Muscle of back (tissue), 3 donors: ENCODE measurements at regions not wholly inside any gene's neighbourhood (a gene's known extent, or its start where the extent isn't known, plus 50 kb on each side); places are given as distances from the start of the nearest gene placed in this dataset.
A peak's percentile ranks its signal among the peaks of the same experiment; 100 is the strongest.

Experiments
- DNase-seq, 3 donors: peaks; one replicate each; pipeline versions ENCODE4 v3.0.0 to v3.0.0-alpha.2; 2013

DNA sequence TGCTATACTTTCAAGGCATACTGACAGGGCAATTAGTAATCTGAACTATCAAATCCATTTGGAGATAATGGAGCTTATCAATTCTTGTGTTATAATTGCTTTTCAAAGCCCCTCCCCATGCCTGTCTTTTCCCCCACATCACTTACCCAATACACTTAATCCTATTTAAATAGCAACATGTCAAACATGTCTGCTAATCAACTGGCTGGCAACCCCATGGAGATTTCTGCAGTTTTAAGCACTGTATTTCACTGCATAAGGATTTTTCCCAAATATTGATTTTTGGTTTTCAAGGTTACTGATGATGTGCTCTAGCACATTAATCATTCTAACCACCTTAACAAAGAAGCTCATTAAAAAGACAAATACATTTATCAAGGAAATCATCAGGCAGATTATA is 800.3 kb downstream of the PLA2G4A start:
- no peak for DNase-seq

DNA sequence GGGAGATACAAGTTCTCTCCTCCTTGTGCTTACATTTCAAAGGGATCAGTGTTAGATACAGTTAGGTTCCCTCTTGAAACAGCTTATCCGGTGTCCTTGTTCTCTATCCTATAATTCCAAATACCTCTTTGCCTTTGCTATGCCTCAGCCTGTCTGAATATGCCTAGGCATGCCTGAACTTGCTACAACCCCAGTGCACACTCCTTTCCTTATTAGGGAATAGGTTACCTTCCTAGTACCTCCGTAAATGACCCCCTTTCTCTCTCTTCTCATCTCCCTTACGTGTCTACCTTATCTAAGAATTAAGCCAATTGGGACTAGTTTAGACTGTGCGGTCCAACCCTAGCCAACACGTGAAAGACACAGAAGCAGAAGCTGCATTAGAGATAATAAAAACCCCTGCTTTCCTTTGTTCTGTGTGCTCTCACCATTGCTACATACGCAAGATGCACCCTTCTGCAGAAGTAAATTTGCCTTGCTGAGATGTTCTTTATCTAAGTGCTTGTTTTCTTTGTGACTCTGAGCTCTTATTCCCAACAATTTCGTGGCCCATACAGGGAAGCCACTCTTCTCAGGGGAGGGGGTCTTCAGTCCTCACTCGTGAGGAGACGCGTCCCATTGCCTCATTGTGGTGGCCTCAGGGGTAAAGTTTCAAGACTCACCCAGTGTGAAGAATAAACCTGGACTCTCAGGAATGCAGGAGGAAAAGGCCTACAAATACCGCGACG is 802.1 kb downstream of the PLA2G4A start:
- DNase-seq, result no peak

DNA sequence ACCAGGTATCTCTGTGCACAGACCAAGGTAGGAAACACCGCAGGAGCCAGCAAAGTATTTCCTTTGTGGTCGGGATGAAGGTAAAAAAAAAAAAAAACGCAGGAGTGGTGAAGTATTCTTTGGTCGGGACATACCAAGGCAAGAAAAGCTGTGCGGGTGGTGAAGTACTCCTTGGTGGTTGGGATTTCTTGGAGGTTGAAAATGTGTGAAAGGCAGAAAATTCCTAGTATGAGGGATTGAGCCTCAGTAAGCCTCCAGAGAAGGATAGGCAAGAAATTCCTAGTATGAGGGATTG is 802.6 kb downstream of the PLA2G4A start:
- no peak for DNase-seq

- no peak for DNase-seq
Measured at GRCh38 chr1:187631984-187632383, 803.2 kb downstream of the PLA2G4A start.

DNA sequence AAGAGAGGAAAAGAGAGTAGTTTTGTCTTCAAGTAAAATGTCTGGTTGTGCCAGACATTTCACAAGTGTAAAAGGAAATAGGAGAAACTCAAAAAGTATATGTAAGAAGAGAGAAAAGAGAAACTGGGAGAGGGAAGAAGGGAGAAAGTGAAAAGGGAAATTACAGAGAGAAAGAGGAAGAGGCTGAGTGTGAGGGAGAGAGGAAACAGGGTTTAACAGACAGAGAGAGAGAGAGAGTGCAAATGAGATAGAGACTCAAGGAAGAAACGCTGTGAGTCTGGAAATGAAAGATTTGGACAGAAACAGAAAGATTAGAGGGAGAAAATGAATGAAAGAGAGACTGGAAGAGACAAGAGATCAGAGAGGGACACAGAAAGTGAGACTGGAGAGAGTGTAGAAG is 806.2 kb downstream of the PLA2G4A start:
- no peak for DNase-seq

- DNase-seq, result no peak
Measured at GRCh38 chr1:187638733-187639434, 810.1 kb downstream of the PLA2G4A start.

DNA sequence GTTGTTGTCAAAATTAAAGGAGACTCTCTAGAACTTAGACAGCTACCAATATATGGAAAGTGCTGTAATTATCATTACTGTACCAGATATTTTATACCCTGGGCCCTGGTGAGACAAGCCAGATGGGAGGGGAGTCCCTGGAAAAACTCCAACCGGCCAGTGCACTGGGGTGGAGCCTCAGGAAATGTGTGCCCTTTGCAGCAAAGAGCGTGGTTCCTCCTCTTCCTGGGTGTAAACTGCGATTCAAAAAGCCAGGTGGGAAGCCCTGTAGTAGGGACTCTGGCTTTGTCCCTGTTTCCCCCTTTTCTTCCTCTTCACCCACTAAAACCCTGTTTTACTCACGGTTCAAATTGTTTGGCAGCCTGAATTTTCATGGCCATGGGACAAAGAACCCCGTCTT is 812.3 kb downstream of the PLA2G4A start:
- no peak for DNase-seq

DNA sequence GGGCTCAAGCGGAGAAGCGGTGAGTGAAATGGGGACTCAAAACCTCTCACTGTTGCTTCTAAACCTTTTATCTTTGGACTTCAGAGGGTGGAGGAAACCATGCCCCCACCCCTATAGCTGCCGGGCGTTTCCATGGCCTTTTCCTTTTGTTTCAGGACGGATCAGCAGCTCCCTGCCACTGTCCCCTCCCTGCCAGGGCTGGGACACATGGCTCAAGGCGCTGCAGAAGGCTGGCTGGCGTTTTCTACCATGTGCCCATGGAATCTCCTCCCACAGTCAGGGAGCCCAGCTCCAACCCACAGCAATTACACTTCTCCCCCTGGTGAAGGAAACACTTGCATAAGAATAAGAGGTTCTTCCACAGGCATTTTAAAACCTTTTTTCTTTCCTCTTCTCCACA is 812.7 kb downstream of the PLA2G4A start:
- DNase-seq, result no peak

DNA sequence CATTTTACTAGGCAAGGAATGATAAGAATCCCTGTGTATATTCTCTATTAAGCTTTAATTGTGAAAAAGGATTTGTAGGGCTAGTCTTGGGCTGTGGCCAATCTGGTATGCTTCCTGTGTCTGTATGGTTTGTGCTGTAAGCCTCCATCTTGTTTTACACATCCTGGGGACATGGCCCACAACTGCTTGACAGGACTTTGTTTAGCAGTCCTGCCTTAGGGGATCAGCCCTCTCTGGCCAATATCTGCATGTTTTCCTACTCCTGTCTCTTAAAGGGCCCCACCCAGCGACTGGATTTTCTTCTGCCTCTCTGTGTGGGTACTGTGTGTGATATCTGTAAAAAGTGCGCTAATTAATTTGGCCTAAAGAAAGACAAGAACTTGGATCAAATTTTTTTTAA is 813.2 kb downstream of the PLA2G4A start:
- DNase-seq, result no peak

GRCh38 chr1:187645651-187646050 is 816.9 kb downstream of the PLA2G4A start:
- no peak for DNase-seq

GRCh38 chr1:187646536-187647107 is 817.9 kb downstream of the PLA2G4A start:
- DNase-seq, result no peak

- no peak for DNase-seq
Measured at GRCh38 chr1:187648091-187648490, 819.3 kb downstream of the PLA2G4A start.

DNA sequence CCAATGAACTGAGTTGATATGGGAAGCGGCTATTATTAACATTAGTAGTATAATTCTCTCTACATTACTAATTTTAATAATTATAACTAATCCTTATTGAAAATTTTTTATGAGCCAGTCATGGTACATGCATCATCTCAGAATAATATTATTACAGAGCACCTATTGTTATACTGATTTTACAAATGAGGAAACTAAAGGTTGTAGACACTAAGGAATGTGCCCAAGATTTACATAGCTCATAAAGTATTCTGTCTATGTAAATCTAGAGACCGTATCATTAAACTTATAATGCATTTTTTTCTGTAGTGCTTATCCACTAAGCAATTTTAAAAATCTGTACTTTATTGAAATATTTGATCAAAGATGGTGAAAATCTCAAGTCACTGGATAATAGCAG is 825.9 kb downstream of the PLA2G4A start:
- DNase-seq, result no peak

GRCh38 chr1:187655104-187655503 is 826.4 kb downstream of the PLA2G4A start:
- no peak for DNase-seq

DNA sequence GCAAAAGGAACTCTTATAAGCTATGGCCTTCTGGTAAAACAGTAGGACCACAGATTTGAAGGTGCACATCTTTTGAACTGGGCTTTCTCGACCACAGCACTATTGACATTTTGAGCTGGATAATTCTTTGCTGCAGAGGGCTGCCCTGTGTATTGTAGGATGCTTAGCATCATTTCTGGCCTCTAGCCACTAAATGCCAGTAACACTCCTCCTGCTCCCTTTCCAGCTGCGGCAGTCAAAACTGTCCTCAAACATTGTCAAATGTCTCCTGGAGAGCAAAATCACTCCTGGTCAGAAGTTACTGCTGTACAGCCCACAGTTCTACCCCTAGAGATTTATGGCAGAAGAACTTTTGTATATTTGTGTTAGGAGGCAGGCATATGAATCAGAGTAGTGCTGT is 836.7 kb downstream of the PLA2G4A start:
- no peak for DNase-seq

DNA sequence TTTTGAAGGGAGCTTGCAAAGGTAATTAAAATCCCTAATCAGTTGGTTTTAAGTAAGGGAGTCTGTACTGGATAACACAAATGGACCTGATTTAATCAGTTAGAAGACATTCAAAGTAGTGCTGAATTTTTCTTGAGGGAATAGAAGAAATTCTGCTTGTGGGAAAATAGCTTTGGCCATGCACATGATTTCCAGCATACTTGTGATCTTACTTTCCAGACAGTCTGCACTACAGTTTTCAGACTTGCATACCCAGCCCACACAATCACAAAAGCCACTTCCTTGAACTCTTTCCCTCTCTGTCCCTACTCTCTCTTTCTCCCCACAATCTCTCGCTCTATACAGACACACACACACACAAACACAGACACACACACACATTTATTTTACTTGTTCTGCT is 852.1 kb downstream of the PLA2G4A start:
- peak in 2 of 3 donors; percentile 4 to 23 for DNase-seq

DNA sequence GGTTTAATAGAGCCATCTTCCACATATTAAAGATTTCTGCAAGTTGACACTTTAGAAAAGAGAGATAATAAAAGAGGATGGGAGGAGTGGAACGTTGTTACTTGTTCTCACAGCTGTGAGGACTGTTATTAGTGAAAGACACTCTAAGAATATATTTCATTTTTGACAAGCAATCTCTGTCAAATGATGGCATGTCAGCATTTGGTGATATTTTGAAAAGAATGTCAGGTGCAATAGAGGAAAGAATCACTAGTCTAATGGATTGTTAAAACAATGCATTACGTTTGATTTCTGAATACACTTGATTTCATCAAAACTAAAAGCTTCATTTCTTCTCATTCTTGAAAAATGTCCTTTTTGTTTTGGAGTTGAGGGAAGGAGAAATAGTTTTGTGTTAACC is 853.4 kb downstream of the PLA2G4A start:
- no peak for DNase-seq

GRCh38 chr1:187685333-187685732 is 856.6 kb downstream of the PLA2G4A start:
- peak in 1 of 3 donors; percentile 18 for DNase-seq

DNA sequence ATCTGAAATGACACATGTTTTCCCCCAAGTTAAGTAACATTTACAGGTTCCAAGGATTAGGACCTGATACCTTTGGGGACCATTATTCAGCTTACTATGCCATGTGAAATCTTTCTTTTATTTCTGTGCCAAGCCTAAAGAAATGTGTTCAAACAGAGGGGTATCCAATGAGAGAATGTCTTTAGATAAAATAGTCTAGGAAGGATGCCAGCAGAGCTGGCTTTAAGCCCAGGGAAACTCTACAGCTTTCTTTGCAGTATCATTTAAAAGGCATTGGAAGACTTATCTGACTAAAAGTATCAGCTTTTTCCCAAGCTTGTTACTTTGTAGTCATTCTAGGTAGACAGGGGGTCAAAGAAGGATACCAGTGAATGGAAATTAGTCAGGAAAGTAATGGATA is 860.4 kb downstream of the PLA2G4A start:
- peak; percentile 53 to 71 (median 68) for DNase-seq

DNA sequence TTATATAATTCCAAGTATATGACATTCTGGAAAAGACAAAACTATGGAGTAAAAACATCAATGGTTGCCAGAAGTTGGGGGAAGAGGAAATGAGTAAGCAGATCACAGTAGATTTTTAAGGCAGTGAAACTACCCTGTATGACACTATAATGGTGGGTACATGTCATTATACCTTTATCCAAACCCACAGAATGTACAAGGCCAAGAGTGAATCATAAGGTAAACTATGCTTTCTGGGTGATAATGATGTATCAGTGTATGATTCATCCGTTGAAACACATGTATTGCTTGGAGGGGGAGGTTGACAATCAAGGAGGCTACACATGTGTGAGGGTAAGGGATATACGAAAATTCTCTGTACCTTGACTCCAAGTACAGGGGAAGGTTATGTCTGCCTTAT is 862.7 kb downstream of the PLA2G4A start:
- DNase-seq, result peak in 1 of 3 donors; percentile 91

GRCh38 chr1:187692799-187693198 is 864.0 kb downstream of the PLA2G4A start:
- no peak for DNase-seq

DNA sequence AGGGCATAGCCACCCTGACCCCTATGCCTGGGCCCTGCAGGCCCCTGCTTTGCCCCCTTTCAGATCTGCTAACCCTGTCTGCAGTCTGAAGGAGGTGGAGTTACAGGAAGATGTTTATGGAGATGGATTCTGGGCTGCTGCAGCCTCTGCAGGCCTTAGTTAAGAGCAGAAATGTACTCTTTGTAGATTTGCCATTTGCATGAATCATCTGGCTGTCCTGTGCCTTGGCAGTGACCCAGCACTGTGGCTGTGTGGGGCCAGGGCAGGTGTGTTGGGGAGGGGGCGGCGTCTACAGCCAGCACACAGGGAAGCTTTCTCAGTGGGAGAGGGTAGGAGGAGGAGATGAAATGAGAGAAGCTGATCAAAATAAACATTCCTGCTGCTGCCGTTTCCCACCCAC is 867.3 kb downstream of the PLA2G4A start:
- DNase-seq, result peak in 1 of 3 donors; percentile 5
